GM12892 (cell line): ENCODE measurements at regions not wholly inside any gene's neighbourhood (a gene's known extent, or its start where the extent isn't known, plus 50 kb on each side); places are given as distances from the start of the nearest gene placed in this dataset.

Experiments used
- POLR2A ChIP-seq: IDR thresholded peaks from 2 replicates; pipeline ENCODE4 v1.6.1; 2011; ENCODE audit warnings: low read depth, low read length, control low read depth
- TAF1 ChIP-seq: IDR thresholded peaks from 2 replicates; pipeline ENCODE4 v1.6.1; 2011; ENCODE audit warnings: low read depth, mild to moderate bottlenecking, control low read depth, low read length, borderline replicate concordance

GRCh38 chr2:118290411-118291250 is 202.4 kb downstream of the INSIG2 start:
- no peak for TF ChIP-seq TAF1
- no peak for TF ChIP-seq POLR2A
